ENCODE measurements at regions not wholly inside any gene's neighbourhood (a gene's known extent, or its start where the extent isn't known, plus 50 kb on each side); places are given as distances from the start of the nearest gene placed in this dataset.

- no peak for TF ChIP-seq KDM4A (IDR thresholded peaks at IDR 0.05; ENCODE audit: low read depth, low read length, severe bottlenecking)
- no peak for TF ChIP-seq CREB1 (IDR thresholded peaks at IDR 0.05)
- TF ChIP-seq BACH1 (IDR thresholded peaks at IDR 0.05; ENCODE audit: low read length), result no peak
- no peak for TF ChIP-seq HDAC2 (IDR thresholded peaks at IDR 0.05; ENCODE audit: borderline replicate concordance in 1 of 2, low read depth in 2 of 2, low read length in 2 of 2)
- TF ChIP-seq TBP (IDR thresholded peaks at IDR 0.05; ENCODE audit: low read depth, low read length), result no peak
- no peak for TF ChIP-seq SP1 (IDR thresholded peaks at IDR 0.05; ENCODE audit: low read depth, low read length)
- no peak for TF ChIP-seq CHD1 (IDR thresholded peaks at IDR 0.05; ENCODE audit: low read depth, low read length)
These were observed 165.0 kb downstream of the SYK start (continued) for GRCh38 chr9:90966480-90967144.
